Gastroesophageal sphincter (tissue), 3 donors: ENCODE measurements at regions not wholly inside any gene's neighbourhood (a gene's known extent, or its start where the extent isn't known, plus 50 kb on each side); places are given as distances from the start of the nearest gene placed in this dataset.

ENCODE experiments used
- POLR2AphosphoS5 ChIP-seq: sonication (generic); formaldehyde crosslinking; IDR thresholded peaks from one replicate; pipeline ENCODE4 v1.6.1; 2017; ENCODE audit warnings: antibody characterized with exemption
- TF ChIP-seq, protein P1 (sequence below), 4 experiments: fragments of 200-600 bp in 2 of 4; fragments of 450-650 bp in 2 of 4; sonication (generic) in 1 of 4; IDR thresholded peaks; one replicate each; pipeline ENCODE4 v1.5.1; 2017 to 2019; ENCODE audit warnings: antibody characterized with exemption in 4 of 4, mild to moderate bottlenecking in 2 of 4, moderate library complexity in 2 of 4

GRCh38 chr19:34580408-34580807 is 96.6 kb downstream of the SCGB2B2 start:
- no peak for TF ChIP-seq POLR2AphosphoS5
- TF ChIP-seq, protein P1, sequence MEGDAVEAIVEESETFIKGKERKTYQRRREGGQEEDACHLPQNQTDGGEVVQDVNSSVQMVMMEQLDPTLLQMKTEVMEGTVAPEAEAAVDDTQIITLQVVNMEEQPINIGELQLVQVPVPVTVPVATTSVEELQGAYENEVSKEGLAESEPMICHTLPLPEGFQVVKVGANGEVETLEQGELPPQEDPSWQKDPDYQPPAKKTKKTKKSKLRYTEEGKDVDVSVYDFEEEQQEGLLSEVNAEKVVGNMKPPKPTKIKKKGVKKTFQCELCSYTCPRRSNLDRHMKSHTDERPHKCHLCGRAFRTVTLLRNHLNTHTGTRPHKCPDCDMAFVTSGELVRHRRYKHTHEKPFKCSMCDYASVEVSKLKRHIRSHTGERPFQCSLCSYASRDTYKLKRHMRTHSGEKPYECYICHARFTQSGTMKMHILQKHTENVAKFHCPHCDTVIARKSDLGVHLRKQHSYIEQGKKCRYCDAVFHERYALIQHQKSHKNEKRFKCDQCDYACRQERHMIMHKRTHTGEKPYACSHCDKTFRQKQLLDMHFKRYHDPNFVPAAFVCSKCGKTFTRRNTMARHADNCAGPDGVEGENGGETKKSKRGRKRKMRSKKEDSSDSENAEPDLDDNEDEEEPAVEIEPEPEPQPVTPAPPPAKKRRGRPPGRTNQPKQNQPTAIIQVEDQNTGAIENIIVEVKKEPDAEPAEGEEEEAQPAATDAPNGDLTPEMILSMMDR (IDR thresholded peaks at IDR 0.05), result no peak
